Glomerular visceral epithelial cell (primary cell): ENCODE measurements at regions not wholly inside any gene's neighbourhood (a gene's known extent, or its start where the extent isn't known, plus 50 kb on each side); places are given as distances from the start of the nearest gene placed in this dataset.
A peak's percentile ranks its signal among the peaks of the same experiment; 100 is the strongest.

Source experiments
- DNase-seq: peaks from one replicate; pipeline ENCODE4 v3.0.0-alpha.2; 2016; ENCODE audit errors: extremely low spot score

GRCh38 chr11:28743061-28743550 lies 634.9 kb downstream of the METTL15 start:
- DNase-seq: no peak

GRCh38 chr11:28739489-28740280 lies 631.5 kb downstream of the METTL15 start:
- no peak for DNase-seq

- DNase-seq: no peak
These were observed 630.4 kb downstream of the METTL15 start for GRCh38 chr11:28738549-28738948.

- DNase-seq: no peak
These were observed 628.1 kb downstream of the METTL15 start for GRCh38 chr11:28736256-28736655.

- DNase-seq: no peak
These were observed 627.3 kb downstream of the METTL15 start for GRCh38 chr11:28735511-28735910.

GRCh38 chr11:28730889-28731288 lies 622.7 kb downstream of the METTL15 start:
- no peak for DNase-seq

- DNase-seq: no peak
These were observed 622.1 kb downstream of the METTL15 start for GRCh38 chr11:28730336-28730735.

- DNase-seq: no peak
These were observed 621.2 kb downstream of the METTL15 start for GRCh38 chr11:28729339-28729738.

GRCh38 chr11:28728666-28729065 lies 620.5 kb downstream of the METTL15 start:
- no peak for DNase-seq

- no peak for DNase-seq
These were observed 619.1 kb downstream of the METTL15 start for GRCh38 chr11:28727254-28727653.

GRCh38 chr11:28726432-28726831 lies 618.2 kb downstream of the METTL15 start:
- DNase-seq: no peak

GRCh38 chr11:28715726-28716125 lies 607.5 kb downstream of the METTL15 start:
- no peak for DNase-seq

- DNase-seq: no peak
These were observed 605.7 kb downstream of the METTL15 start for GRCh38 chr11:28713850-28714249.

- DNase-seq: no peak
These were observed 599.9 kb downstream of the METTL15 start for GRCh38 chr11:28708075-28708474.

- DNase-seq: no peak
These were observed 596.6 kb downstream of the METTL15 start for GRCh38 chr11:28704801-28705200.

GRCh38 chr11:28703371-28703770 lies 595.2 kb downstream of the METTL15 start:
- no peak for DNase-seq

GRCh38 chr11:28702871-28703270 lies 594.7 kb downstream of the METTL15 start:
- DNase-seq: no peak

GRCh38 chr11:28702450-28702790 lies 594.2 kb downstream of the METTL15 start:
- DNase-seq: no peak

GRCh38 chr11:28701760-28702449 lies 593.7 kb downstream of the METTL15 start:
- DNase-seq: peak; percentile 75

- no peak for DNase-seq
These were observed 591.5 kb downstream of the METTL15 start for GRCh38 chr11:28699701-28700100.

GRCh38 chr11:28697920-28698827 lies 590.0 kb downstream of the METTL15 start:
- DNase-seq: no peak

- no peak for DNase-seq
These were observed 588.4 kb downstream of the METTL15 start for GRCh38 chr11:28696591-28696990.
